ENCODE measurements at regions not wholly inside any gene's neighbourhood (a gene's known extent, or its start where the extent isn't known, plus 50 kb on each side); places are given as distances from the start of the nearest gene placed in this dataset.
"Not testable (repeated sequence)": the region's sequence is repeated elsewhere in the genome, so short reads cannot be mapped to it uniquely, and the experiment has no call there.

DNA sequence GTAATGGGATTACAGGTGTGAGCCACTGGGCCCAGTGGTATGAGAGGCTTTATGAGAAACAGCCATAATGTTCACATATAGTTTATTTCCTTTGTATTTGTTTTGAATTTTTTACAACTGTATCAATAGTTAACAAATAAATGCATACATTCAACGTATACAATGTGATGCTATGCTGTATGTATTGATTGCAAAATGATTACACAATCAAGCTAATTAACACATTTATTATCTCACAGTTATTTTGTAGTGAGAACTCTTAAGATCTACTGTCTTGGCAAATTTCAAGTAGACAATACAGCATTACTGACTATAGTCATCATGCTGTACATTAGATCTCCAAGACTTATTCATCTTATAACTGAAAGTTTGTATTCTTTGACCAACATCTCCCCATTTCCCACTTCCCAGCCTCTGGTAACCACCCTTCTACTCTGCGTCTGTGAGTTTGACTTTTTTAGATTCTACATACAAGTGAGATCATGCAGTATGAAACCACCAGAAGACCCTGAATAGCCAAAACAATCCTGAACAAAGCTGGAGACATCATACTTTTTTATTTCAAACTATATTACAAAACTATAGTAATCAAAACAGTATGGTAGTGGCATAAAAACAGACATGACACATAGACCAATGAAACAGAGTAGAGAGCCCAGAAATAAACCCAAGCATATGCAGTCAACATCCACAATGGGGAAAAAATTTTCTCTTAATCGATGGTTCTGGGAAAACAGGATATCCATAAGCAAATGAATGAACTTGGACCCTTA lies 157.2 kb upstream of the RREB1 start:
- peaks cover 8% of the 10 kb centered on the region for H3K9me3 ChIP-seq (ENCODE audit: control insufficient read depth, insufficient read depth, low read length)
- no peak for DNase-seq (ENCODE audit: low read depth, low spot score)
- no peaks in the 10 kb centered on the region for H3K27me3 ChIP-seq (ENCODE audit: control insufficient read depth, insufficient read depth, low read length)
- H3K4me3 ChIP-seq (ENCODE audit: low read depth, low read length): no peak overlapping the region
- ChIA-PET CTCF (interaction anchor here (0.6 kb wide), 1 partner anchor 274 kb away, joined by 5 read pairs; no protein-coding TSS in a partner anchor), POLR2A (no interaction called here)
- no peak for TF ChIP-seq CTCF (IDR thresholded peaks at IDR 0.05; ENCODE audit: low read depth, low read length)
- H3K27ac ChIP-seq (ENCODE audit: low read depth, low read length): no peak overlapping the region

DNA sequence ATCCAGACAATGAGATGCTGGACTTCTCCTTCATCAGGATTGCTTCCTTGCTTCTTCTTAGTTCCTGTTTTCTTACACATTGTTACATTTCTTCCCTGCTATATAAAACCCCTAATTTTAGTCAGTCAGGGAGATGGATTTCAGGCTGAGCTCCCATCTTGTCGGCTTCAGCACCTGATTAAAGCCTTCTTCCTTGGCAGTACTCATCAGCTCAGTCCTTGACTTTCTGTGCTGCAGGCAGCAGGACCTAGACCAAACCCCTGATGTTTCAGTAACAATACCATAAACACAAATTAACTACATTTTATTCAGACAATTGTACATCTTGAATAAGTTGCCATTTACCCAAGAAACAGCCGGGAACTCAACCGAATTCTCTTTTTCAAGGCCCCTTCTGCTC lies 156.4 kb upstream of the RREB1 start:
- H3K27me3 ChIP-seq (ENCODE audit: control insufficient read depth, insufficient read depth, low read length): no peaks in the 10 kb centered on the region
- H3K9me3 ChIP-seq (ENCODE audit: control insufficient read depth, insufficient read depth, low read length): peaks cover 8% of the 10 kb centered on the region
- no peak for TF ChIP-seq CTCF (IDR thresholded peaks at IDR 0.05; ENCODE audit: low read depth, low read length)
- DNase-seq (ENCODE audit: low read depth, low spot score): no peak
- ChIA-PET CTCF (interaction anchor here (0.6 kb wide), 1 partner anchor 664 kb away, joined by 4 read pairs; no protein-coding TSS in a partner anchor), POLR2A (no interaction called here)
- H3K27ac ChIP-seq (ENCODE audit: low read depth, low read length): no peak overlapping the region
- no peak overlapping the region for H3K4me3 ChIP-seq (ENCODE audit: low read depth, low read length)

DNA sequence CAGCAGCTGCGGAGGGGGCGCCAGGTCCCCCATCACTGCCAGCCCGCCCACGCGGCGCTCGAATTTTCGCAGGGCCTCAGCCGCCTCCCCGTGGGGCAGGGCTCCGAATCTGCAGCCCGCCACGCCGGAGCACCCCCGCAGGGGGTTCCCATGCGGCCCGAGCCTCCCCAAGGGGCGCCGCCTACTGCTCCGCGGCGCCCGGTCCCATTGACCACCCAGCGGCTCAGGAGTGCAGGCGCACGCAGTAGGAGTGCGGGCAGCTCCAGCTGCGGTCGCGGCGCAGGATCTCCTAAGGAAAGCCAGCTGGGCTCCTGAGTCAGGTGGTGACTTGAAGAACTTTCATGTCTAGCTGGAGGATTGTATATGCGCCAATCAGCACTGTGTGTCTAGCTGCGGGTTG lies 155.3 kb upstream of the RREB1 start:
- ChIA-PET POLR2A (no interaction called here), CTCF (no interaction called here)
- H3K27ac ChIP-seq (ENCODE audit: low read depth, low read length): no peak overlapping the region
- no peaks in the 10 kb centered on the region for H3K27me3 ChIP-seq (ENCODE audit: control insufficient read depth, insufficient read depth, low read length)
- peaks cover 8% of the 10 kb centered on the region for H3K9me3 ChIP-seq (ENCODE audit: control insufficient read depth, insufficient read depth, low read length)
- no peak for DNase-seq (ENCODE audit: low read depth, low spot score)
- H3K4me3 ChIP-seq (ENCODE audit: low read depth, low read length): no peak overlapping the region
- TF ChIP-seq CTCF (IDR thresholded peaks at IDR 0.05; ENCODE audit: low read depth, low read length): no peak

GRCh38 chr6:6952927-6953326 lies 154.8 kb upstream of the RREB1 start:
- H3K27ac ChIP-seq (ENCODE audit: low read depth, low read length); H3K9me3 ChIP-seq (ENCODE audit: control insufficient read depth, insufficient read depth, low read length); POLR2A ChIA-PET; DNase-seq (ENCODE audit: low read depth, low spot score); H3K4me3 ChIP-seq (ENCODE audit: low read depth, low read length); H3K27me3 ChIP-seq (ENCODE audit: control insufficient read depth, insufficient read depth, low read length): not testable (repeated sequence)
- CTCF ChIA-PET: interaction anchor here (0.6 kb wide), 1 partner anchor 291 kb away, joined by 3 read pairs; no protein-coding TSS in a partner anchor

GRCh38 chr6:6960571-6961251 lies 147.1 kb upstream of the RREB1 start:
- Histone ChIP-seq H3K27ac (ENCODE audit: low read depth, low read length) (no peak overlapping the region), H3K9me3 (ENCODE audit: control insufficient read depth, insufficient read depth, low read length) (no peaks in the 10 kb centered on the region; the same call in 1 of the 2 replicates), H3K4me3 (ENCODE audit: low read depth, low read length) (no peak overlapping the region), H3K27me3 (ENCODE audit: control insufficient read depth, insufficient read depth, low read length) (no peaks in the 10 kb centered on the region)
- POLR2A ChIA-PET: no interaction called here
- CTCF ChIA-PET: no interaction called here
- no peak for DNase-seq (ENCODE audit: low read depth, low spot score)
- no peak for TF ChIP-seq CTCF (IDR thresholded peaks at IDR 0.05; ENCODE audit: low read depth, low read length)
